ENCODE measurements at regions not wholly inside any gene's neighbourhood (a gene's known extent, or its start where the extent isn't known, plus 50 kb on each side); places are given as distances from the start of the nearest gene placed in this dataset.
"Not testable (repeated sequence)": the region's sequence is repeated elsewhere in the genome, so short reads cannot be mapped to it uniquely, and the experiment has no call there.

- FAIRE-seq = no peak
These were observed 146.0 kb upstream of the IVNS1ABP start for GRCh38 chr1:185463011-185463410.

- FAIRE-seq = not testable (repeated sequence)
These were observed 143.7 kb upstream of the IVNS1ABP start for GRCh38 chr1:185460723-185461122.

- FAIRE-seq = no peak
These were observed 142.1 kb upstream of the IVNS1ABP start for GRCh38 chr1:185459141-185459540.

- no peak for FAIRE-seq
These were observed 141.6 kb upstream of the IVNS1ABP start for GRCh38 chr1:185458670-185459069.

- no peak for FAIRE-seq
These were observed 136.6 kb upstream of the IVNS1ABP start for GRCh38 chr1:185453496-185454192.

GRCh38 chr1:185450917-185451316 lies 133.9 kb upstream of the IVNS1ABP start:
- FAIRE-seq = no peak

GRCh38 chr1:185450060-185450788 lies 133.2 kb upstream of the IVNS1ABP start:
- FAIRE-seq = no peak

GRCh38 chr1:185449378-185450059 lies 132.5 kb upstream of the IVNS1ABP start:
- no peak for FAIRE-seq

- FAIRE-seq = no peak
These were observed 131.6 kb upstream of the IVNS1ABP start for GRCh38 chr1:185448591-185449186.

- no peak for FAIRE-seq
These were observed 129.1 kb upstream of the IVNS1ABP start for GRCh38 chr1:185446131-185446530.

- no peak for FAIRE-seq
These were observed 128.6 kb upstream of the IVNS1ABP start for GRCh38 chr1:185445594-185445993.

- no peak for FAIRE-seq
These were observed 127.6 kb upstream of the IVNS1ABP start for GRCh38 chr1:185444676-185445075.

- FAIRE-seq = no peak
These were observed 125.0 kb upstream of the IVNS1ABP start for GRCh38 chr1:185442050-185442449.

GRCh38 chr1:185441605-185442004 lies 124.6 kb upstream of the IVNS1ABP start:
- FAIRE-seq = no peak

GRCh38 chr1:185440877-185441276 lies 123.8 kb upstream of the IVNS1ABP start:
- no peak for FAIRE-seq

GRCh38 chr1:185439727-185440415 lies 122.8 kb upstream of the IVNS1ABP start:
- no peak for FAIRE-seq

GRCh38 chr1:185438936-185439335 lies 121.9 kb upstream of the IVNS1ABP start:
- FAIRE-seq = no peak

- no peak for FAIRE-seq
These were observed 118.8 kb upstream of the IVNS1ABP start for GRCh38 chr1:185435696-185436379.

GRCh38 chr1:185434721-185435120 lies 117.7 kb upstream of the IVNS1ABP start:
- no peak for FAIRE-seq

- FAIRE-seq = no peak
These were observed 116.6 kb upstream of the IVNS1ABP start for GRCh38 chr1:185433667-185434066.

GRCh38 chr1:185432948-185433347 lies 115.9 kb upstream of the IVNS1ABP start:
- no peak for FAIRE-seq

- FAIRE-seq = no peak
These were observed 114.6 kb upstream of the IVNS1ABP start for GRCh38 chr1:185431612-185432011.
